BE2C (cell line): ENCODE measurements at regions not wholly inside any gene's neighbourhood (a gene's known extent, or its start where the extent isn't known, plus 50 kb on each side); places are given as distances from the start of the nearest gene placed in this dataset.

Experiments used
- DNase-seq: peaks from one replicate; pipeline ENCODE4 v3.0.0-alpha.2; 2020
- H3K27me3 ChIP-seq: fragments of 250-450 bp; sonication (Bioruptor Pico); 2 replicates; pipeline ENCODE4 v1.5.1; 2020; ENCODE audit warnings: mild to moderate bottlenecking
- H3K36me3 ChIP-seq: fragments of 250-450 bp; sonication (Bioruptor Pico); 2 replicates; pipeline ENCODE4 v1.5.1; 2020; ENCODE audit warnings: mild to moderate bottlenecking
- H3K4me1 ChIP-seq: fragments of 250-450 bp; sonication (Bioruptor Pico); 2 replicates; pipeline ENCODE4 v1.5.1; 2020
- H3K4me3 ChIP-seq: 2 replicates; pipeline ENCODE4 v1.5.1; 2011; ENCODE audit warnings: low read depth, low read length
- H3K9me3 ChIP-seq: fragments of 250-450 bp; sonication (Bioruptor Pico); 2 replicates; pipeline ENCODE4 v1.5.1; 2020
- TF ChIP-seq, protein P1 (sequence below): IDR thresholded peaks from 2 replicates; pipeline ENCODE4 v1.5.1; 2012; ENCODE audit warnings: mild to moderate bottlenecking, low read depth, low read length

DNA sequence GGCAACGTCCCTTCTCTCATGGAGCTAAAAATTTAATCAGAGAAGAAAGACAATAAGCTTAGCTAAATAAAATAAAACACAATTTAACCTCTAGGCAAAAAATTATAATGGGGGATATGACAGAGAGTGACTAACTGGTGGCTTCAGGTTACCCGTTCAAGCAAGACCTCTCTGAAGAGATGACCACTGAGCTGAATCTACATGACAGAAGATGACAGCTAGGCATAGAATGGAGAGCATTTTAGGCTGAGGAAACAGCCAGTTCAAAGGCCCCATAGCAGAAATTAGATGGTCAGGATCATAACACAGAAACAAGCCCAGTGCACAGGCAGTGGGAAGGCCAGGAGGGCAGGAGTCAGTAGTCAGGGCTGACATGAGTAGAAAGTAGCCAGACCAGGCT, 1094.3 kb downstream of the VRK1 start:
- Histone ChIP-seq H3K4me3 (no peak overlapping the region), H3K9me3 (no peaks in the 10 kb centered on the region), H3K4me1 (no peaks in the 10 kb centered on the region), H3K27me3 (no peaks in the 10 kb centered on the region), H3K36me3 (no peaks in the 10 kb centered on the region)
- TF ChIP-seq, protein P1, sequence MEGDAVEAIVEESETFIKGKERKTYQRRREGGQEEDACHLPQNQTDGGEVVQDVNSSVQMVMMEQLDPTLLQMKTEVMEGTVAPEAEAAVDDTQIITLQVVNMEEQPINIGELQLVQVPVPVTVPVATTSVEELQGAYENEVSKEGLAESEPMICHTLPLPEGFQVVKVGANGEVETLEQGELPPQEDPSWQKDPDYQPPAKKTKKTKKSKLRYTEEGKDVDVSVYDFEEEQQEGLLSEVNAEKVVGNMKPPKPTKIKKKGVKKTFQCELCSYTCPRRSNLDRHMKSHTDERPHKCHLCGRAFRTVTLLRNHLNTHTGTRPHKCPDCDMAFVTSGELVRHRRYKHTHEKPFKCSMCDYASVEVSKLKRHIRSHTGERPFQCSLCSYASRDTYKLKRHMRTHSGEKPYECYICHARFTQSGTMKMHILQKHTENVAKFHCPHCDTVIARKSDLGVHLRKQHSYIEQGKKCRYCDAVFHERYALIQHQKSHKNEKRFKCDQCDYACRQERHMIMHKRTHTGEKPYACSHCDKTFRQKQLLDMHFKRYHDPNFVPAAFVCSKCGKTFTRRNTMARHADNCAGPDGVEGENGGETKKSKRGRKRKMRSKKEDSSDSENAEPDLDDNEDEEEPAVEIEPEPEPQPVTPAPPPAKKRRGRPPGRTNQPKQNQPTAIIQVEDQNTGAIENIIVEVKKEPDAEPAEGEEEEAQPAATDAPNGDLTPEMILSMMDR = no peak
- DNase-seq = no peak

DNA sequence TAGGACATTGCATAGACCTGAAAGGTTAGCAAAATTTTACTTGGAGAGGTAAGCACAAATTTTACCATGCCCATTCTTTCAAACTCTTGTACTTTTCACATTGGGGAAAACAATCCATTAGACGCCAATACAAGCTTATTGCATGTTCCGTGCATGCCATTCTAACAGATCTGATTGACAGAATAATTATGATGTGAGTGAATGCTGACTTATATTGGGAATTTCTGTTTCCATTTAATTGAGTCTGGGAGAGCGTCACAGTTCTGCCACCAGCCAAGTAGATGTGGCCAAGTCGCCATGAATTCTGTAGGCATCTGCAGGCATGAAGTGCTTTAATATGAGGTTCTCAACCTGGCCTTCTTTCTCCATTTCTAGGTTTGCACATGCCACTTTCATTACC, 1097.4 kb downstream of the VRK1 start:
- Histone ChIP-seq H3K4me1 (no peaks in the 10 kb centered on the region), H3K4me3 (no peak overlapping the region), H3K27me3 (no peaks in the 10 kb centered on the region), H3K36me3 (no peaks in the 10 kb centered on the region), H3K9me3 (no peaks in the 10 kb centered on the region)
- TF ChIP-seq, protein P1 = no peak
- DNase-seq = no peak

DNA sequence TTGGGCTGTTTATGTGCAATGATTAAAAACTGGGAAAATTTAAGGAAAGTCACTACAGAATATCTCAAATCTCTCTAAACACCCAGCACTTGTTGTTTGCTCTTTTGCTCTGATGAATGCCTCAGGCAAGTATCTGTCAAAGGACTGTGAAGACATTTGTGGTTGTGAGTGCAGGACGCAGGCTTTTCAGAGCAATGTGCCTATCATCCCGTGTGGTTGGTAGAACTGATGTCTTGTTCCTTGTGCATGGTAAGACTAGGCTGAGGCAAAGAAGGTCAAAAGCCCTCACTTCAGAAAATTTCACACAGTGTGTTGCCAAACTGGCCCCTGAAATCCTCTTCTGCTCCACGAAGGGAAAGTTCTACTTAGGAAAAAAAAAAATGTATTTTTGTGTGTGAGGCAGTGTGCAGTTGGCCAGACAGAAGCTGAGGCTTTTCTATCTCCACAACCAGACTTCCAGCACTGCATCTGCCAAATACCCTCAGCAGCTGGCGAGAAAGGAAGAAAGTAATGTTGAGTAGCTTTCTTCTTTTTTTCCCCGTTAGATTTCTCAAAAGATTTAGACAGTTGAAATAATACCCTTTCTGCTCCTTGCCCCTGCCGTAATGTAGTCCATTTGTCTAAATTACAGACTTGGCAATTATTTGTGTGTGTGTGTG, 1103.1 kb downstream of the VRK1 start:
- no peaks in the 10 kb centered on the region for H3K36me3 ChIP-seq

DNA sequence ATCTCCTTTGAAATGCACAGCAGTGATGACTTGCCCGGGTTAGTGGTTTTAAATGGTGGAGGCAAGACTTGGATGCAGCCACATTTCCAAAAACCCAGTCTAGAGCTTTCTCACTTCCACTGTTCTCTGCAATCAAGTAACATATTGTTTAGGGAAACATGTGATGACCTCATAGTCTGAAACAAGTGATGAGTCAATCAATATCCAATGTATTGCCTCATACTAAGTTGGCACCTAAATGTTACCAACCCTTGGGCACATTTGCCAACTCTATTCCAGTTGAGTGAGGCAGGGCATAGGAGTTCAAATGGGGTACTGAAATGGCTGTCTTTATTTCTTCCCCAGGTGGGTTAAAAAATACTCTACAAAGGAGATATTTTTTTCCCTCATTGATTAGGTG, 1105.4 kb downstream of the VRK1 start:
- no peaks in the 10 kb centered on the region for H3K4me1 ChIP-seq
- TF ChIP-seq, protein P1 = no peak
- H3K4me3 ChIP-seq = no peak overlapping the region
- no peaks in the 10 kb centered on the region for H3K36me3 ChIP-seq
- no peaks in the 10 kb centered on the region for H3K27me3 ChIP-seq
- DNase-seq = no peak
- no peaks in the 10 kb centered on the region for H3K9me3 ChIP-seq

More for the DNA sequence above, 1103.1 kb downstream of the VRK1 start:
- TF ChIP-seq, protein P1 = no peak
- Histone ChIP-seq H3K9me3 (no peaks in the 10 kb centered on the region), H3K4me1 (no peaks in the 10 kb centered on the region), H3K27me3 (no peaks in the 10 kb centered on the region), H3K4me3 (no peak overlapping the region)
- DNase-seq = no peak

DNA sequence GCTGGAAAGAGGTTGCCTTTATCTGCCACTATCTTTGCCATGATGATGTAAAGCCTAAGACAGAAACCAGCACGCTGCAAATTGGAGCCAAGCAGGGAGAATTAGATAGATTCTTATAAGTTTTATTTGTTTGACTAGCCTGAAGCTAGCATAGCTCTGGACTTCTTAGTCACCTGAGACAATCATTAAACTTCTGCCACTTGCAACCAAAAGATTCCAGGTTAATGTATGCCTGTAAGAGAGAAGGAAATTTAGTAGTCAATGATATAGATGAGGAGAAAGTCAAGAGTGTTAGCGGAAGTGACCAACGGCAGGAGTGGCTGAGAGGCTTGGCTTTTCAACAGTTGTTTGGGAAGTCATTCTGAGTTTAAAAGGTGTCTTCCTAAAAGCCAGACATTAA, 1106.6 kb downstream of the VRK1 start:
- H3K4me3 ChIP-seq = no peak overlapping the region
- no peaks in the 10 kb centered on the region for H3K4me1 ChIP-seq
- H3K27me3 ChIP-seq = no peaks in the 10 kb centered on the region
- no peaks in the 10 kb centered on the region for H3K9me3 ChIP-seq
- DNase-seq = no peak
- TF ChIP-seq, protein P1 = no peak
- no peaks in the 10 kb centered on the region for H3K36me3 ChIP-seq

DNA sequence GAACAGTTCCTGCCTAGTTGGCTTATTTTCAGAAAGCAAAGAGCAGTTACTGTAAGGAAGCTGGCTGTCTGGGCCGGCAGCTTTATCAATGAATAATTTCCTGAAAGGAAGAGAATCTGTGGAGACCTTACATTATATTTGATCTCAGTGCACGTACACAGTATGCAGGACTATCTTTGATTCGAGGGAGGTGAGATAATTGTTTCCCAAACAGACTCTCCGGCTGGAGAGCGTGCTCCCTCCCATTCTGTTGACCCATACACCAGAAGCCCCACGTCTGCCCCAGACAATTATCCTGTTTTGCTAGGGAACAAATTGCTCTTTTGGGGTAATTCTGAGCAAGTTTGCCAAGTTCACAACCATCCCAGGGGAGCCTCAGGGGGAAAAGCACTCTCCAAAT, 1115.0 kb downstream of the VRK1 start:
- no peak for DNase-seq
- H3K27me3 ChIP-seq = no peaks in the 10 kb centered on the region
- H3K4me1 ChIP-seq = no peaks in the 10 kb centered on the region
- no peak overlapping the region for H3K4me3 ChIP-seq
- H3K36me3 ChIP-seq = no peaks in the 10 kb centered on the region
- TF ChIP-seq, protein P1 = no peak
- H3K9me3 ChIP-seq = no peaks in the 10 kb centered on the region
